ENCODE measurements at regions not wholly inside any gene's neighbourhood (a gene's known extent, or its start where the extent isn't known, plus 50 kb on each side); places are given as distances from the start of the nearest gene placed in this dataset.

DNA sequence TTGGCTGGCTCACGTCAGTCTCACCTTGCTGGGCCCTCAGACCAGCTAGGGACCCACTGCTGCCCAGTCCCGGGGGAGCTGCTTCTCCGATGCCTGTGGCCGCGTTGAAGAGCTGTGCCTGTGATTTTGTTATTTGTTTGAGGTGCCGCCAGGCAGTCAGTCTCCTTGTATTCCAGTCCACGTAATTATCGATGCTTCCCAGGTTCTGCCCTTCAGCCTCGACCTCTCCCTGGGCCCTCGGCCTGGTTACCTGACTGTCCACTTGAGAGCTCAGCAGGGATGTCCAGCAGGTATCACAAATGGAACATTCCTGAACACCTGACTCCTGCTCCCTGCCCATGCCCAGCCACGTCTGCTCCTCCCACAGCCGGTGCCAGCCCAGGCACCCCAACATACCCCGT lies 195.9 kb upstream of the HS6ST1 start:
- H2AFZ ChIP-seq (ENCODE audit: low read depth): no peak overlapping the region

DNA sequence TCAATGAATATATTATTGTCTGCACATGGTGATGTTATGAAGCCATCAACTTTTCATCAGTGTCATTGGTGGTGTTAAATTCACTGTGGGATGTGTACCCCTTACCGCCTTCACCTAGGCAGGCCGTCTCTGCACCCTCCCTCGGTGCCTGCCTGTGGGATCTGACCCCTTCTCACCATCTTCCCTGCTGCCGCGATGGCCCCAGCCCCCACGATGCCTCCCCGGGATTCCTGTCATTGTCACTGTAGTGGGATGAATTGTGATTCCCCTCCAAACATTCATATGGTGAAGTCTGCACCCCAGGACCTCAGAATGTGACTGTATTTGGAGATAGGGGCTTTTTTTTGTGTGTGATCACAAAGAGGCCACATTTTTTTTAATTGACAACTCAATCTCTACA lies 198.3 kb upstream of the HS6ST1 start:
- ChIA-PET POLR2A (no interaction called here), CTCF (no interaction called here)
- H3K36me3 ChIP-seq (replicated peaks in 1 of 2; ENCODE audit: control insufficient read depth in 1 of 2, insufficient read depth in 2 of 2, low read length in 1 of 2): no peaks in the 10 kb centered on the region
- 64% methylated on average over 6 of the region's 7 CpGs for WGBS (ENCODE audit: low lambda C conversion rate)
- H3K4me3 ChIP-seq (ENCODE audit: low read depth in 2 of 2, low read length in 1 of 2): no peak overlapping the region
- H3K9ac ChIP-seq: no peak overlapping the region
- no peak overlapping the region for H3K4me2 ChIP-seq
- no peaks in the 10 kb centered on the region for H3K79me2 ChIP-seq (ENCODE audit: insufficient read depth)
- H3K9me3 ChIP-seq: no peaks in the 10 kb centered on the region
- peaks cover 0 to 10% of the 10 kb centered on the region in 2 experiments; a peak in 1 of 4 replicates for H3K4me1 ChIP-seq (ENCODE audit: control insufficient read depth in 1 of 2, insufficient read depth in 2 of 2, low read depth in 1 of 2, low read length in 1 of 2)
- no peaks in the 10 kb centered on the region for H3F3A ChIP-seq (replicated peaks; ENCODE audit: insufficient read depth)
- no peaks in the 10 kb centered on the region for H3K27me3 ChIP-seq (ENCODE audit: insufficient read depth)
- DNase-seq: no peak
- no peak overlapping the region for H2AFZ ChIP-seq (ENCODE audit: low read depth)
- H3K9me2 ChIP-seq: no peaks in the 10 kb centered on the region
- TF ChIP-seq FOXJ3 (CRISPR knock-in tag; IDR thresholded peaks at IDR 0.05): no peak
- TF ChIP-seq NFIC (IDR thresholded peaks at IDR 0.05; ENCODE audit: borderline replicate concordance): no peak
- TF ChIP-seq SIN3A (IDR thresholded peaks at IDR 0.05; ENCODE audit: borderline replicate concordance, low read depth, low read length): no peak
- TF ChIP-seq, protein P1, sequence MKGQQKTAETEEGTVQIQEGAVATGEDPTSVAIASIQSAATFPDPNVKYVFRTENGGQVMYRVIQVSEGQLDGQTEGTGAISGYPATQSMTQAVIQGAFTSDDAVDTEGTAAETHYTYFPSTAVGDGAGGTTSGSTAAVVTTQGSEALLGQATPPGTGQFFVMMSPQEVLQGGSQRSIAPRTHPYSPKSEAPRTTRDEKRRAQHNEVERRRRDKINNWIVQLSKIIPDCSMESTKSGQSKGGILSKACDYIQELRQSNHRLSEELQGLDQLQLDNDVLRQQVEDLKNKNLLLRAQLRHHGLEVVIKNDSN (IDR thresholded peaks at IDR 0.05; ENCODE audit: borderline replicate concordance, low read depth): no peak
- TF ChIP-seq GATA2 (CRISPR knock-in tag; IDR thresholded peaks at IDR 0.05): no peak
- TF ChIP-seq, protein P2, sequence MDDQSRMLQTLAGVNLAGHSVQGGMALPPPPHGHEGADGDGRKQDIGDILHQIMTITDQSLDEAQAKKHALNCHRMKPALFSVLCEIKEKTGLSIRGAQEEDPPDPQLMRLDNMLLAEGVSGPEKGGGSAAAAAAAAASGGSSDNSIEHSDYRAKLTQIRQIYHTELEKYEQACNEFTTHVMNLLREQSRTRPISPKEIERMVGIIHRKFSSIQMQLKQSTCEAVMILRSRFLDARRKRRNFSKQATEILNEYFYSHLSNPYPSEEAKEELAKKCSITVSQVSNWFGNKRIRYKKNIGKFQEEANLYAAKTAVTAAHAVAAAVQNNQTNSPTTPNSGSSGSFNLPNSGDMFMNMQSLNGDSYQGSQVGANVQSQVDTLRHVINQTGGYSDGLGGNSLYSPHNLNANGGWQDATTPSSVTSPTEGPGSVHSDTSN (IDR thresholded peaks at IDR 0.05): no peak
- TF ChIP-seq, protein P3, sequence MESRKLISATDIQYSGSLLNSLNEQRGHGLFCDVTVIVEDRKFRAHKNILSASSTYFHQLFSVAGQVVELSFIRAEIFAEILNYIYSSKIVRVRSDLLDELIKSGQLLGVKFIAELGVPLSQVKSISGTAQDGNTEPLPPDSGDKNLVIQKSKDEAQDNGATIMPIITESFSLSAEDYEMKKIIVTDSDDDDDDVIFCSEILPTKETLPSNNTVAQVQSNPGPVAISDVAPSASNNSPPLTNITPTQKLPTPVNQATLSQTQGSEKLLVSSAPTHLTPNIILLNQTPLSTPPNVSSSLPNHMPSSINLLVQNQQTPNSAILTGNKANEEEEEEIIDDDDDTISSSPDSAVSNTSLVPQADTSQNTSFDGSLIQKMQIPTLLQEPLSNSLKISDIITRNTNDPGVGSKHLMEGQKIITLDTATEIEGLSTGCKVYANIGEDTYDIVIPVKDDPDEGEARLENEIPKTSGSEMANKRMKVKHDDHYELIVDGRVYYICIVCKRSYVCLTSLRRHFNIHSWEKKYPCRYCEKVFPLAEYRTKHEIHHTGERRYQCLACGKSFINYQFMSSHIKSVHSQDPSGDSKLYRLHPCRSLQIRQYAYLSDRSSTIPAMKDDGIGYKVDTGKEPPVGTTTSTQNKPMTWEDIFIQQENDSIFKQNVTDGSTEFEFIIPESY (IDR thresholded peaks at IDR 0.05; ENCODE audit: borderline replicate concordance, low read depth): no peak
- TF ChIP-seq EZH2phosphoT487 (IDR thresholded peaks at IDR 0.05; ENCODE audit: borderline replicate concordance, low read depth): no peak
- TF ChIP-seq, protein P4, sequence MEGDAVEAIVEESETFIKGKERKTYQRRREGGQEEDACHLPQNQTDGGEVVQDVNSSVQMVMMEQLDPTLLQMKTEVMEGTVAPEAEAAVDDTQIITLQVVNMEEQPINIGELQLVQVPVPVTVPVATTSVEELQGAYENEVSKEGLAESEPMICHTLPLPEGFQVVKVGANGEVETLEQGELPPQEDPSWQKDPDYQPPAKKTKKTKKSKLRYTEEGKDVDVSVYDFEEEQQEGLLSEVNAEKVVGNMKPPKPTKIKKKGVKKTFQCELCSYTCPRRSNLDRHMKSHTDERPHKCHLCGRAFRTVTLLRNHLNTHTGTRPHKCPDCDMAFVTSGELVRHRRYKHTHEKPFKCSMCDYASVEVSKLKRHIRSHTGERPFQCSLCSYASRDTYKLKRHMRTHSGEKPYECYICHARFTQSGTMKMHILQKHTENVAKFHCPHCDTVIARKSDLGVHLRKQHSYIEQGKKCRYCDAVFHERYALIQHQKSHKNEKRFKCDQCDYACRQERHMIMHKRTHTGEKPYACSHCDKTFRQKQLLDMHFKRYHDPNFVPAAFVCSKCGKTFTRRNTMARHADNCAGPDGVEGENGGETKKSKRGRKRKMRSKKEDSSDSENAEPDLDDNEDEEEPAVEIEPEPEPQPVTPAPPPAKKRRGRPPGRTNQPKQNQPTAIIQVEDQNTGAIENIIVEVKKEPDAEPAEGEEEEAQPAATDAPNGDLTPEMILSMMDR (IDR thresholded peaks at IDR 0.05): no peak
- TF ChIP-seq GABPA (IDR thresholded peaks at IDR 0.05; ENCODE audit: low read depth): no peak
- no peak for TF ChIP-seq SMC3 (IDR thresholded peaks at IDR 0.05; ENCODE audit: low read depth, low read length)
- TF ChIP-seq POLR2AphosphoS5 (IDR thresholded peaks at IDR 0.05; ENCODE audit: low read depth, low read length): no peak
- TF ChIP-seq EP300 (IDR thresholded peaks at IDR 0.05; ENCODE audit: borderline replicate concordance in 1 of 2, low read depth in 1 of 2, low read length in 1 of 2): no peak
- TF ChIP-seq NRF1 (IDR thresholded peaks at IDR 0.05; ENCODE audit: low read depth, low read length): no peak
- TF ChIP-seq, protein P5, sequence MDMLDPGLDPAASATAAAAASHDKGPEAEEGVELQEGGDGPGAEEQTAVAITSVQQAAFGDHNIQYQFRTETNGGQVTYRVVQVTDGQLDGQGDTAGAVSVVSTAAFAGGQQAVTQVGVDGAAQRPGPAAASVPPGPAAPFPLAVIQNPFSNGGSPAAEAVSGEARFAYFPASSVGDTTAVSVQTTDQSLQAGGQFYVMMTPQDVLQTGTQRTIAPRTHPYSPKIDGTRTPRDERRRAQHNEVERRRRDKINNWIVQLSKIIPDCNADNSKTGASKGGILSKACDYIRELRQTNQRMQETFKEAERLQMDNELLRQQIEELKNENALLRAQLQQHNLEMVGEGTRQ (IDR thresholded peaks at IDR 0.05; ENCODE audit: borderline replicate concordance, low read depth, low read length): no peak
- TF ChIP-seq RCOR1 (IDR thresholded peaks at IDR 0.05; ENCODE audit: low read length): no peak
- no peak for TF ChIP-seq CHD2 (IDR thresholded peaks at IDR 0.05; ENCODE audit: low read length, partially characterized antibody)
- TF ChIP-seq, protein P6, sequence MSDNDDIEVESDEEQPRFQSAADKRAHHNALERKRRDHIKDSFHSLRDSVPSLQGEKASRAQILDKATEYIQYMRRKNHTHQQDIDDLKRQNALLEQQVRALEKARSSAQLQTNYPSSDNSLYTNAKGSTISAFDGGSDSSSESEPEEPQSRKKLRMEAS (IDR thresholded peaks at IDR 0.05; ENCODE audit: low read depth): no peak
- H4K20me1 ChIP-seq (ENCODE audit: insufficient read depth): no peaks in the 10 kb centered on the region
- no peak overlapping the region for H3K27ac ChIP-seq (ENCODE audit: low read depth in 2 of 2, low read length in 1 of 2)

More for the DNA sequence above, 195.9 kb upstream of the HS6ST1 start:
- Histone ChIP-seq H3K9me2 (no peaks in the 10 kb centered on the region), H3K79me2 (ENCODE audit: insufficient read depth) (no peaks in the 10 kb centered on the region), H3K9me3 (no peaks in the 10 kb centered on the region), H4K20me1 (ENCODE audit: insufficient read depth) (no peaks in the 10 kb centered on the region), H3K4me2 (no peak overlapping the region), H3K27ac (ENCODE audit: low read depth in 2 of 2, low read length in 1 of 2) (no peak overlapping the region), H3K4me3 (ENCODE audit: low read depth in 2 of 2, low read length in 1 of 2) (no peak overlapping the region), H3K9ac (no peak overlapping the region), H3K36me3 (replicated peaks in 1 of 2; ENCODE audit: control insufficient read depth in 1 of 2, insufficient read depth in 2 of 2, low read length in 1 of 2) (no peaks in the 10 kb centered on the region), H3K27me3 (ENCODE audit: insufficient read depth) (no peaks in the 10 kb centered on the region), H3K4me1 (ENCODE audit: control insufficient read depth in 1 of 2, insufficient read depth in 2 of 2, low read depth in 1 of 2, low read length in 1 of 2) (peaks cover 0 to 9% of the 10 kb centered on the region in 2 experiments; a peak in 2 of 4 replicates), H3F3A (replicated peaks; ENCODE audit: insufficient read depth) (no peaks in the 10 kb centered on the region)
- DNase-seq: no peak
- WGBS (ENCODE audit: low lambda C conversion rate): 49% methylated on average over 10 of the region's 13 CpGs
- POLR2A ChIA-PET: no interaction called here
- TF ChIP-seq TEAD4 (IDR thresholded peaks at IDR 0.05; ENCODE audit: borderline replicate concordance, insufficient read depth): no peak
- TF ChIP-seq RAD21 (IDR thresholded peaks at IDR 0.05; ENCODE audit: low read length): no peak
- CTCF ChIA-PET: no interaction called here

All from SK-N-SH (cell line).